ENCODE measurements at regions not wholly inside any gene's neighbourhood (a gene's known extent, or its start where the extent isn't known, plus 50 kb on each side); places are given as distances from the start of the nearest gene placed in this dataset.

DNA sequence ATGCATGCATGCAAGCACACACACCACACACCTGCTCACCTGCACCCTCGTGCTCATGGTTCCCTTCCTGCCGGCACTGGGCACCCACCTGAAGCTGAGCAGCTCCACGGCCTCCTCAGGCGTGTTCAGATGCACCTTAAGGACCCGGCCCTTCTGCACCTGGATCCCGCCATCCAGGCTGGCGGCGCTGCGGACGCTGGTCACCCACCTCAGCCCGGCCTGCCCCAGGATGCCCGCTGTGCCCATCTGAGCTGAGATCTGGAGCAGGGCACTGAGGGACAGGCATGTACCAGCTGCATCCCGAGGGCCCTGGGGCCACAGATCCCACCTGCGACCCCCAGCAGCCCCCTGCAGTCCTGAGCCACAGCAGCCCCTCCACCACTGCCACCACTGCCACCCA is 110.0 kb downstream of the LITAF start:
- DNase-seq: no peak

- DNase-seq: no peak
Measured at GRCh38 chr16:11478431-11479119, 108.1 kb downstream of the LITAF start.

- DNase-seq: no peak
Measured at GRCh38 chr16:11479916-11480315, 106.8 kb downstream of the LITAF start.

- DNase-seq: no peak
Measured at GRCh38 chr16:11480634-11481033, 106.1 kb downstream of the LITAF start.

GRCh38 chr16:11481987-11482386 is 104.7 kb downstream of the LITAF start:
- no peak for DNase-seq

- no peak for DNase-seq
Measured at GRCh38 chr16:11482946-11483748, 103.6 kb downstream of the LITAF start.

DNA sequence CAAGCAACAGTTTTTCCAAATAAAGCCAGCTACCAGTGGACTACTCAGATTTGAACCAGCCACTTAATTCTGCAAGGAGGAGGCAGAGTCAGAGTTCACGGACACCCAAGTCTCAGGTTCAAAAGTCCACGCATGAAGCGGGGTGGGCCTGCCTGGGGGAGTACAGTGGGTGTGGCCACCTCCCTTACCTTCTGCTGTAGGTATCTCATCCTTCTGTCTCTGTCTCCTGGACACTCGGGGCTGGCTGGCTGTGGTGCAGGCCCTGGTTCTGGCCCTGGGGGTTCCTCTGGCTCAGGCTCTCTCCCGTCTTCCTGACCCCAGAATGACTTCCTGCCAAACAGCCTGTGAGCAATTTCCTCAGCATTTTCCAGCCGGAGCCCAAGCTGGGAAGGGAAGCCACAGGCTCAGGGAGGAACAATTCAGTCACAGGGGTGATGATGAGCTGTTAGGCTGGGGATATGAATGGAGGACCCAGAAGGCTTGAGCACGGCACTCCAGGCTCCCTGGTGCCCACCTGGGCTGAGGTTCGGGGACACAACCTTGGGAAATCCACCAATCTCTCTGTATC is 101.9 kb downstream of the LITAF start:
- no peak for DNase-seq

DNA sequence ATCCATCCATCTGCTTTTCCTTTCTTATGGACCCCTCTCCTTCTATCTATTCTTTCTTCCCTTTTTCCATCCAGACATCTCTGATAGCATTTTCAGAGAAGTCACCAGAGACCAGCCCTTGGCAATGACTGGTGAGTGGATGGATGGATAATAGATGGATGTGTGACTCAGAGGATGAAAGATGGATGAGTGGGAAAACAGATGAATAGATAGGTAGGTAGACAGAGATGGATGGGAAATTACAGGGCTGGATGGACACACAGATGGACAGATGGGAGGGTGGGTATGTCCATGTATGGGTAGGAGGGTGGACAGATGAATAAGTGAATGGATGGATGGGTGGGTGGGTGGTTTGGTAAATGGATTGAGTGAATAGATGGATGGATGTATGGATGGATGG is 101.0 kb downstream of the LITAF start:
- no peak for DNase-seq

DNA sequence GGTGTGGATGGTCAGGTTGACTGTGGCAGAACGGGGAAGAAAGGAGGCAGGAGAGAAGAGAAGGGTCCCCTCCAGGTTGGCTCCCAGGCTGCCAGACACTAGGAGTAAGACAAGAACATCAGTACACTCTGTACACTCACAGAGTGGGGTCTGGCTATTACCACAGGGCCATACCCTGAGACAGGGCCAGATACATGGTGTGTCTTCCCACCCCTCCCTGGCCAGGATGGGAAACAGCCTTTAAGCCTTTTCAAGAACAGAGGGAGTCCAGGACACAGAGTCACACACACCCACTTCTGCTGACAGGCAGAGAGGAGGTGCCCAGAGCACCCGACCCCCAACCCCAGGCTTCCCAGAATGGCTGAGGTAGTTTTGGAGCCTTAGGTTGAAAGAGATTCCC is 99.4 kb downstream of the LITAF start:
- no peak for DNase-seq

DNA sequence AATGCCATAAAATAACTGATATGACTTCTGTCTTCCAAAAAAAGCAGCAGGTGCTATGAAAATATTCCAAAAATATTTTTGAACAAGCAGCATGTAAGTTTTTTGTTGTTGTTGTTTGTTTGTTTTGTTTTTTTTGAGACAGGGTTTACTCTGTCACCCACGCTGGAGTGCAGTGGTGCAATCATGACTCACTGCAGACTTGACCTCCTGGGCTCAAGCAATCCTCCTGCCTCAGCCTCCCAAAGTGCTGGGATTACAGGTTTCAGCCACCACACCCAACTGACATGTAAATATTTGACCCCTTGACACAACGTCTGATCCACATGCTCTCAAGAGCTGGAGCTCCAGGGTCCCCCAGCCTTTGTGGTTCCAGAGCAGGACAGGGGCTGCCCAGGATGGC is 98.4 kb downstream of the LITAF start:
- no peak for DNase-seq

- no peak for DNase-seq
Measured at GRCh38 chr16:11491524-11491923, 95.2 kb downstream of the LITAF start.

DNA sequence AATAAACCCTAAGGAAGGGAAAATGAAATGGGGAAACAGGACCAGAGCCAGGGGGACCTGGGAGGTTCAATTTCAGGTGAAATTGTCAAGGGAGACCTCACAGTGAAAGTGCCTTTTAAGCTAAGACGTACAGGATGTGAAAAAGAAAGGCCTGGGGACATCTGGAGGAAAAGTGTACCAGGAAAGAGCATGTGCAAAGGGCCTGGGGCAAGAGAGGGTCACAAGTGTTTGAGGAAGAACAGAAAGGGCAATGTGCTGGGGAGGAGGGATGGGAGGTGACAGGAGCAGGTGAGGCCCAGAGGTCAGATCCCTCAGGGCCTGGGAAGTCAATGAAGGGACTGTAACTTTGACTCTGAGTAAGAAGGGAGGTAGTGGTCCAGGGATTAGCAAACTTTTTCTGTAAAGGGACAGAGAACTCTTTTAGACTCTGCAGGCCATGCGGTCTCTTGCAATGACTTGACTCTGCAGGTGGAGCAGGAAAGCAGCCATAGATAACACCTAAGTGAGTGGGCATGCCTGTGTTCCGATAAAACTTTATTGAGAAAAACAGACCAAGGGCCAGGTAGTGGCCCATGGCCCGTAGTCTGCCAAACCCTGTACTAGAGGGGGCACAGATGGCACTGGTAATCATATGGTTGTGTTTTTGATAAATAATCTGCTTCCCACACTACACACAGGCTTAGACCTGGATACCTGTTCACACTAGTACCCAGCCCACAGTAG is 93.8 kb downstream of the LITAF start:
- no peak for DNase-seq

GRCh38 chr16:11493531-11493929 is 93.2 kb downstream of the LITAF start:
- DNase-seq: no peak

DNA sequence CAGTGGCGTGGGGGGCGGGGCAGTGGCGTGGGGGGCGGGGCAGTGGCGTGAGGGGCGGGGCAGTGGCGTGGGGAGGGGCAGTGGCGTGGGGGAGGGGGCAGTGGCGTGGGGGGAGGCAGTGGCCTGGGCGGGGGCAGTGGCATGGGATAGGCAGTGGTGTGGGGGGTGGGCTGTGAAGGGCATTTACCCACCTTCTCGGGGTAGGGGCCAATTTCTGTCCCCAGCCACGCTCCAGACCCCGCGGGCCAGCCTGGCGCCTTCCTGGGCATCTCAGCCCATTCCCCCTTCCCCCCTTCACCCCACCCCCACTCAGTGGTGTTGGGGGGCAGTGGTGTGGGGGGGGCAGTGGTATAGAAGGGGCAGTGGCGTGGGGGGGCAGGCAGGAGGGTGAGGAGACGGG is 92.7 kb downstream of the LITAF start:
- DNase-seq: no peak

DNA sequence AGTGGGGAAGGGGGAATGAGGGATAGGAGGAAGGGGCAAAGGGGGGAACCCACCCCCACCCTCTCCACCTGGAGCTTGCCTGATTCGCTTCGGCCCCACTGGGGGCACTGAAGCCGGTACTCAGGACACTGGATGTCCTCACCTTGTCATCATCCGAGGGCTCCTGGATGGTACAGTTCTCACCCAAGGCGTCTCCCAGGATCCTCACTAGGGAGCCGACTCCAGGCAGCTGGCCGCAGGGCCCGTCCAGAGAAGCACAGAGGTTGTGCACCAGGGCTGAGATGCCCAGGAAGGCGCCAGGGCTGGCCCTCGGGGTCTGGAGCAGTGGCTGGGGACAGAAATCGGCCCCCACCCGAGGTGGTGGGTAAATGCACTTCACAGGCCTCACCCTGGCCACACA is 92.3 kb downstream of the LITAF start:
- DNase-seq: no peak

DNA sequence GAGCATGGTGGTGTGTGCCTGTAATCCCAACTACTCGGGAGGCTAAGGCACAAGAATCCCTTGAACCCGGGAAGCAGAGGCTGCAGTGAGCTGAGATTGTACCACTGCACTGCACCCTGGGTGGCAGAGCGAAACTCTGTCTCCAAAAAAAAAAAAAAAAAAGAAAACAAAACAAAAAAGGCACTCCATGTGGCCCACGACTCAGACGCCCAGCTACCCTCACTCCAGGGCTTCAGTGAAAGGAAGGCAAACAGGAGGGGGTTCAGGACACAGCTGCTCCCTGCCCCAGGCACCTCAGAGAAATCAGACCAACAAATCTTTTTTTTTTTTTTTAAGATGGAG is 91.7 kb downstream of the LITAF start:
- DNase-seq: no peak
